Astrocyte (in vitro differentiated cells and primary cell): ENCODE measurements at regions not wholly inside any gene's neighbourhood (a gene's known extent, or its start where the extent isn't known, plus 50 kb on each side); places are given as distances from the start of the nearest gene placed in this dataset.
"Not testable (repeated sequence)": the region's sequence is repeated elsewhere in the genome, so short reads cannot be mapped to it uniquely, and the experiment has no call there.

Experiments
- DNase-seq: peaks from one replicate; pipeline ENCODE4 v3.0.0-alpha.2; 2010; ENCODE audit warnings: low read depth
- FAIRE-seq: peaks from 2 replicates; lab custom pipeline; 2011; peaks lifted over from hg19 to GRCh38; lab: Jason Lieb, UNC
- H2AFZ ChIP-seq: 2 replicates; pipeline ENCODE4 v1.6.0; 2012; ENCODE audit warnings: low read depth, low read length, inconsistent platforms
- H3K27ac ChIP-seq: 2 replicates; pipeline ENCODE4 v1.5.1; 2011; ENCODE audit warnings: low read depth, low read length, inconsistent platforms
- H3K27me3 ChIP-seq: 2 replicates; pipeline ENCODE4 v1.6.0; 2011; ENCODE audit warnings: low read length, inconsistent platforms; ENCODE audit not compliant: insufficient read depth
- H3K36me3 ChIP-seq: 2 replicates; pipeline ENCODE4 v1.5.1; 2011; ENCODE audit warnings: low read length, inconsistent platforms; ENCODE audit not compliant: insufficient read depth
- H3K4me1 ChIP-seq: 2 replicates; pipeline ENCODE4 v1.5.1; 2011; ENCODE audit warnings: low read length, inconsistent platforms; ENCODE audit not compliant: insufficient read depth
- H3K4me2 ChIP-seq: 2 replicates; pipeline ENCODE4 v1.6.0; 2012; ENCODE audit warnings: low read length, inconsistent platforms
- H3K4me3 ChIP-seq: 2 replicates; pipeline ENCODE4 v1.5.1; 2011; ENCODE audit warnings: low read depth, mild to moderate bottlenecking, low read length, inconsistent platforms; ENCODE audit not compliant: insufficient read depth
- H3K79me2 ChIP-seq: 2 replicates; pipeline ENCODE4 v1.6.0; 2012; ENCODE audit warnings: mild to moderate bottlenecking, low read length, inconsistent platforms; ENCODE audit not compliant: insufficient read depth
- H3K9ac ChIP-seq: 2 replicates; pipeline ENCODE4 v1.6.0; 2012; ENCODE audit warnings: mild to moderate bottlenecking, low read length, inconsistent platforms
- H3K9me3 ChIP-seq: 2 replicates; pipeline ENCODE4 v1.5.1; 2012; ENCODE audit warnings: low read depth, mild to moderate bottlenecking, low read length, inconsistent platforms; ENCODE audit not compliant: insufficient read depth
- H4K20me1 ChIP-seq: 2 replicates; pipeline ENCODE4 v1.6.0; 2012; ENCODE audit warnings: low read length, inconsistent platforms; ENCODE audit not compliant: insufficient read depth
- H3K27ac Mint-ChIP-seq: one replicate; pipeline ENCODE4 v1.8.0; 2021; ENCODE audit warnings: mild to moderate bottlenecking, mixed read lengths; ENCODE audit not compliant: unreplicated experiment
- H3K27me3 Mint-ChIP-seq: one replicate; pipeline ENCODE4 v1.8.0; 2021; ENCODE audit warnings: low read depth, mixed read lengths; ENCODE audit not compliant: unreplicated experiment
- H3K36me3 Mint-ChIP-seq: one replicate; pipeline ENCODE4 v1.8.0; 2021; ENCODE audit warnings: low read depth, mixed read lengths; ENCODE audit not compliant: unreplicated experiment
- H3K4me1 Mint-ChIP-seq: one replicate; pipeline ENCODE4 v1.8.0; 2021; ENCODE audit warnings: low read depth, mixed read lengths; ENCODE audit not compliant: unreplicated experiment
- H3K4me3 Mint-ChIP-seq: one replicate; pipeline ENCODE4 v1.8.0; 2021; ENCODE audit warnings: mild to moderate bottlenecking, moderate library complexity, mixed read lengths; ENCODE audit not compliant: unreplicated experiment
- H3K9me3 Mint-ChIP-seq: one replicate; pipeline ENCODE4 v1.8.0; 2021; ENCODE audit warnings: mild to moderate bottlenecking, mixed read lengths; ENCODE audit not compliant: unreplicated experiment
- CTCF ChIP-seq: IDR thresholded peaks from 2 replicates; pipeline ENCODE4 v1.5.1; 2011; ENCODE audit warnings: low read depth, mild to moderate bottlenecking, inconsistent platforms, low read length, moderate library complexity; ENCODE audit not compliant: insufficient read depth
- EZH2 ChIP-seq: IDR thresholded peaks from 2 replicates; pipeline ENCODE4 v1.6.1; 2012; ENCODE audit warnings: mild to moderate bottlenecking, low read length, inconsistent platforms; ENCODE audit not compliant: insufficient read depth

GRCh38 chr6:15885624-15886023 lies 222.8 kb upstream of the DTNBP1 start:
- Mint-ChIP-seq H3K27me3 (peaks cover 13% of the 10 kb centered on the region), H3K36me3 (no peaks in the 10 kb centered on the region), H3K9me3 (peaks cover 5% of the 10 kb centered on the region), H3K27ac (no peak overlapping the region), H3K4me1 (no peaks in the 10 kb centered on the region), H3K4me3 (no peak overlapping the region)
- H3K79me2 ChIP-seq = no peaks in the 10 kb centered on the region
- H3K36me3 ChIP-seq = no peaks in the 10 kb centered on the region
- peaks cover 2% of the 10 kb centered on the region for H3K27me3 ChIP-seq
- H3K27ac ChIP-seq = no peak overlapping the region
- DNase-seq (no peak), FAIRE-seq (no peak)
- no peak overlapping the region for H2AFZ ChIP-seq
- H3K4me3 ChIP-seq = no peak overlapping the region
- no peak for TF ChIP-seq CTCF
- no peak for TF ChIP-seq EZH2
- H3K9me3 ChIP-seq = no peaks in the 10 kb centered on the region
- no peaks in the 10 kb centered on the region for H4K20me1 ChIP-seq
- H3K4me1 ChIP-seq = no peaks in the 10 kb centered on the region
- H3K4me2 ChIP-seq = no peak overlapping the region
- H3K9ac ChIP-seq = no peak overlapping the region

DNA sequence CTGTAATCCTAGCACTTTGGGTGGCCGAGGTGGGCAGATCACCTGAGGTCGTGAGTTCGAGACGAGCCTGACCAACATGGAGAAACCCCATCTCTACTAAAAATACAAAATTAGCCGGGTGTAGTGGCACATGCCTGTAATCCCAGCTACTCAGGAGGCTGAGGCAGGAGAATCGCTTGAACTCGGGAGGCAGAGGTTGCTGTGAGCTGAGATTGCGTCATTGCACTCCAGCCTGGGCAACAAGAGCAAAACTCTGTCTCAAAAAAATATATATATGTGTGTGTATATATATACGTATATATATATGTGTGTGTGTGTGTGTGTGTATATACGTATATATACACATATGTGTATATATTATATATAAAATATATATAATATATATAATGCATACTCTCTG lies 220.8 kb upstream of the DTNBP1 start:
- DNase-seq, H3K4me3 Mint-ChIP-seq, H3K4me3 ChIP-seq, H3K4me1 Mint-ChIP-seq, H3K9me3 Mint-ChIP-seq, H4K20me1 ChIP-seq, H3K27ac Mint-ChIP-seq, FAIRE-seq, H2AFZ ChIP-seq, H3K9ac ChIP-seq, H3K27me3 ChIP-seq, H3K4me1 ChIP-seq, H3K4me2 ChIP-seq, H3K9me3 ChIP-seq, H3K36me3 ChIP-seq, H3K27ac ChIP-seq, H3K36me3 Mint-ChIP-seq, H3K79me2 ChIP-seq: not testable (repeated sequence)
- H3K27me3 Mint-ChIP-seq = peaks cover 18% of the 10 kb centered on the region

DNA sequence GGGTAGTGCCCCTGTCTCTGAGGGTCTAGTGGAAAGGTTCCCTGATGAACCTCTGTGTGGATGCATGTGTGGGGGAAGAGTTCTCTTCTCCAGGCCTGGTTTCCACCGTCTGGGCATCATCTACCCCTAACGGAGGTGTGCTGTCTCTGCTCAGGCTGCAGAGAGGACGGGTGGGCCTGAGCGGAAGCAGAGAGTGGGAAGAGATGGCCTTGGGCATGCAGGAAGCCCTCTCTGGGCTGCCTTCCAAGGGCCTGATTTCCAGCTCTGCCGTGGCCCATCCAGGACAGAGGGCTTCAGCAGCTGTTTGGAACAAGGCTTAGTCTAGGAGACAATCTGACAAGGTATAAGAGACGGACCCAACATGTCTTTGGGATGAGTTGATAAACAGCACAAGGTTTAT lies 220.1 kb upstream of the DTNBP1 start:
- Mint-ChIP-seq H3K9me3 (peaks cover 7% of the 10 kb centered on the region), H3K4me3 (no peak overlapping the region), H3K36me3 (no peaks in the 10 kb centered on the region), H3K27me3 (peaks cover 16% of the 10 kb centered on the region), H3K27ac (no peak overlapping the region), H3K4me1 (no peaks in the 10 kb centered on the region)
- Histone ChIP-seq H3K9me3 (no peaks in the 10 kb centered on the region), H3K27me3 (peaks cover 4% of the 10 kb centered on the region), H2AFZ (no peak overlapping the region), H3K27ac (no peak overlapping the region), H3K9ac (no peak overlapping the region), H3K36me3 (no peaks in the 10 kb centered on the region), H3K4me3 (no peak overlapping the region), H3K4me2 (no peak overlapping the region), H4K20me1 (no peaks in the 10 kb centered on the region), H3K4me1 (no peaks in the 10 kb centered on the region), H3K79me2 (no peaks in the 10 kb centered on the region)
- FAIRE-seq = no peak
- TF ChIP-seq EZH2 (no peak), CTCF (no peak)
- no peak for DNase-seq
